OCI-LY7 (cell line): ENCODE measurements at regions not wholly inside any gene's neighbourhood (a gene's known extent, or its start where the extent isn't known, plus 50 kb on each side); places are given as distances from the start of the nearest gene placed in this dataset.

Source experiments
- CTCF ChIP-seq: fragments of 200-600 bp; sonication (generic); conservative IDR thresholded peaks from 2 replicates; pipeline ENCODE4 v1.5.1; 2014; ENCODE audit warnings: mild to moderate bottlenecking, antibody characterized with exemption, low read length, moderate library complexity, mixed read lengths
- EZH2phosphoT487 ChIP-seq: fragments of 200-600 bp; sonication (generic); IDR thresholded peaks from 2 replicates; pipeline ENCODE4 v1.6.1; 2018; ENCODE audit warnings: low read depth, borderline replicate concordance, mild to moderate bottlenecking, mixed run types, antibody characterized with exemption, low read length, moderate library complexity, mixed read lengths

- TF ChIP-seq CTCF (no peak), EZH2phosphoT487 (no peak)
Measured at GRCh38 chr22:49301398-49302149, 526.1 kb downstream of the BRD1 start.
